Stimulated activated naive B cell treated with anti-CD40 and anti-IgM and Interleukin-4, amounts not matched to agents 10 μg/mL and 1 μg/mL and 100 μg/mL, for 72 hours (primary cell): ENCODE measurements at regions not wholly inside any gene's neighbourhood (a gene's known extent, or its start where the extent isn't known, plus 50 kb on each side); places are given as distances from the start of the nearest gene placed in this dataset.

Source experiments
- ATAC-seq, 2 donors: fragments of 150-1000 bp; cut with Tn5 transposase; replicated peaks; 2 replicates each; pipeline ENCODE4 v1.10.0; 2021; ENCODE audit warnings: moderate library complexity in 1 of 2
- DNase-seq: peaks from one replicate; pipeline ENCODE4 v3.0.0; 2021
- H3K27ac Mint-ChIP-seq: one replicate; pipeline ENCODE4 v1.8.0; 2022; ENCODE audit warnings: mild to moderate bottlenecking, mixed read lengths
- H3K27me3 Mint-ChIP-seq, 2 donors: one replicate each; pipeline ENCODE4 v1.8.0; 2022; ENCODE audit warnings: mixed read lengths in 2 of 2
- H3K36me3 Mint-ChIP-seq, 2 donors: one replicate each; pipeline ENCODE4 v1.8.0; 2022; ENCODE audit warnings: mixed read lengths in 2 of 2, mild to moderate bottlenecking in 1 of 2
- H3K4me1 Mint-ChIP-seq, 2 donors: one replicate each; pipeline ENCODE4 v1.8.0; 2022; ENCODE audit warnings: mixed read lengths in 2 of 2, mild to moderate bottlenecking in 1 of 2
- H3K4me3 Mint-ChIP-seq, 2 donors: one replicate each; pipeline ENCODE4 v1.8.0; 2022; ENCODE audit warnings: mild to moderate bottlenecking in 2 of 2, mixed read lengths in 2 of 2, moderate library complexity in 1 of 2
- H3K9me3 Mint-ChIP-seq, 2 donors: one replicate each; pipeline ENCODE4 v1.8.0; 2022; ENCODE audit warnings: mixed read lengths in 2 of 2, mild to moderate bottlenecking in 1 of 2

- peaks cover 24 to 29% of the 10 kb centered on the region in 2 donors for H3K4me1 Mint-ChIP-seq
- DNase-seq (no peak), ATAC-seq (no peak)
- H3K27ac Mint-ChIP-seq: no peak overlapping the region
- H3K27me3 Mint-ChIP-seq: peaks cover 3 to 6% of the 10 kb centered on the region in 2 donors
- peaks cover 6 to 10% of the 10 kb centered on the region in 2 donors for H3K9me3 Mint-ChIP-seq
- H3K4me3 Mint-ChIP-seq: no peak overlapping the region
- H3K36me3 Mint-ChIP-seq: peaks cover 2 to 3% of the 10 kb centered on the region in 2 donors
These were observed 82.2 kb upstream of the SLC22A16 start for GRCh38 chr6:110558575-110558974.

- no peak for DNase-seq
- H3K4me3 Mint-ChIP-seq: no peak overlapping the region
- H3K4me1 Mint-ChIP-seq: peaks cover 20 to 26% of the 10 kb centered on the region in 2 donors
- H3K27me3 Mint-ChIP-seq: peaks cover 3 to 6% of the 10 kb centered on the region in 2 donors
- peaks cover 0 to 5% of the 10 kb centered on the region in 2 donors for H3K36me3 Mint-ChIP-seq
- H3K9me3 Mint-ChIP-seq: peaks cover 1 to 8% of the 10 kb centered on the region in 2 donors
- ATAC-seq: no peak
- H3K27ac Mint-ChIP-seq: no peak overlapping the region
These were observed 80.8 kb upstream of the SLC22A16 start for GRCh38 chr6:110557199-110557598.

GRCh38 chr6:110556317-110557110, 80.1 kb upstream of the SLC22A16 start:
- H3K9me3 Mint-ChIP-seq: peaks cover 1 to 9% of the 10 kb centered on the region in 2 donors
- ATAC-seq (no peak), DNase-seq (no peak)
- H3K36me3 Mint-ChIP-seq: peaks cover 0 to 4% of the 10 kb centered on the region in 2 donors
- peaks cover 15 to 19% of the 10 kb centered on the region in 2 donors for H3K4me1 Mint-ChIP-seq
- no peak overlapping the region for H3K27ac Mint-ChIP-seq
- peaks cover 3 to 7% of the 10 kb centered on the region in 2 donors for H3K27me3 Mint-ChIP-seq
- no peak overlapping the region for H3K4me3 Mint-ChIP-seq

- H3K4me1 Mint-ChIP-seq: peaks cover 7% of the 10 kb centered on the region in 2 donors
- no peak overlapping the region for H3K27ac Mint-ChIP-seq
- peaks cover 0 to 4% of the 10 kb centered on the region in 2 donors for H3K36me3 Mint-ChIP-seq
- no peak overlapping the region for H3K4me3 Mint-ChIP-seq
- H3K9me3 Mint-ChIP-seq: peaks cover 8 to 14% of the 10 kb centered on the region in 2 donors
- ATAC-seq (no peak), DNase-seq (no peak)
- peaks cover 7 to 13% of the 10 kb centered on the region in 2 donors for H3K27me3 Mint-ChIP-seq
These were observed 78.6 kb upstream of the SLC22A16 start for GRCh38 chr6:110554966-110555460.

- H3K36me3 Mint-ChIP-seq: peaks cover 0 to 4% of the 10 kb centered on the region in 2 donors
- no peak overlapping the region for H3K4me3 Mint-ChIP-seq
- H3K27ac Mint-ChIP-seq: no peak overlapping the region
- H3K27me3 Mint-ChIP-seq: peaks cover 7 to 13% of the 10 kb centered on the region in 2 donors
- DNase-seq (no peak), ATAC-seq (peak in 1 of 2 donors; percentile 34)
- peaks cover 10 to 14% of the 10 kb centered on the region in 2 donors for H3K9me3 Mint-ChIP-seq
- H3K4me1 Mint-ChIP-seq: peaks cover 6 to 7% of the 10 kb centered on the region in 2 donors
These were observed 78.0 kb upstream of the SLC22A16 start for GRCh38 chr6:110554441-110554840.

- DNase-seq: no peak
- Mint-ChIP-seq H3K9me3 (peaks cover 11 to 12% of the 10 kb centered on the region in 2 donors), H3K4me1 (peaks cover 4 to 6% of the 10 kb centered on the region in 2 donors), H3K36me3 (peaks cover 0 to 4% of the 10 kb centered on the region in 2 donors), H3K4me3 (no peak overlapping the region), H3K27ac (no peak overlapping the region), H3K27me3 (peaks cover 7 to 13% of the 10 kb centered on the region in 2 donors)
- ATAC-seq: no peak
These were observed 76.7 kb upstream of the SLC22A16 start for GRCh38 chr6:110552901-110553641.

GRCh38 chr6:110552076-110552475, 75.7 kb upstream of the SLC22A16 start:
- H3K27ac Mint-ChIP-seq: no peak overlapping the region
- peaks cover 11 to 12% of the 10 kb centered on the region in 2 donors for H3K9me3 Mint-ChIP-seq
- peaks cover 0 to 4% of the 10 kb centered on the region in 2 donors for H3K36me3 Mint-ChIP-seq
- H3K27me3 Mint-ChIP-seq: peaks cover 7 to 13% of the 10 kb centered on the region in 2 donors
- peaks cover 2 to 6% of the 10 kb centered on the region in 2 donors for H3K4me1 Mint-ChIP-seq
- H3K4me3 Mint-ChIP-seq: no peak overlapping the region
- ATAC-seq (no peak), DNase-seq (no peak)

GRCh38 chr6:110551088-110551487, 74.7 kb upstream of the SLC22A16 start:
- H3K27me3 Mint-ChIP-seq: peaks cover 7 to 8% of the 10 kb centered on the region in 2 donors
- peaks cover 11 to 12% of the 10 kb centered on the region in 2 donors for H3K9me3 Mint-ChIP-seq
- peaks cover 0 to 8% of the 10 kb centered on the region in 2 donors for H3K36me3 Mint-ChIP-seq
- ATAC-seq (no peak), DNase-seq (no peak)
- H3K4me1 Mint-ChIP-seq: peaks cover 2 to 6% of the 10 kb centered on the region in 2 donors
- H3K4me3 Mint-ChIP-seq: no peak overlapping the region
- H3K27ac Mint-ChIP-seq: no peak overlapping the region

- Mint-ChIP-seq H3K9me3 (peaks cover 12% of the 10 kb centered on the region in 2 donors), H3K27ac (no peak overlapping the region), H3K27me3 (peaks cover 8% of the 10 kb centered on the region in 2 donors), H3K4me3 (no peak overlapping the region), H3K36me3 (peaks cover under 1 to 9% of the 10 kb centered on the region in 2 donors), H3K4me1 (peaks cover 3 to 7% of the 10 kb centered on the region in 2 donors)
- DNase-seq: no peak
- no peak for ATAC-seq
These were observed 73.9 kb upstream of the SLC22A16 start for GRCh38 chr6:110550353-110550752.

GRCh38 chr6:110549277-110549676, 72.9 kb upstream of the SLC22A16 start:
- ATAC-seq (no peak), DNase-seq (no peak)
- Mint-ChIP-seq H3K27me3 (peaks cover 7 to 12% of the 10 kb centered on the region in 2 donors), H3K36me3 (peaks cover 4 to 12% of the 10 kb centered on the region in 2 donors), H3K4me1 (peaks cover 7 to 11% of the 10 kb centered on the region in 2 donors), H3K9me3 (peaks cover 16% of the 10 kb centered on the region in 2 donors), H3K27ac (no peak overlapping the region), H3K4me3 (no peak overlapping the region)

- peaks cover 7 to 12% of the 10 kb centered on the region in 2 donors for H3K27me3 Mint-ChIP-seq
- H3K4me3 Mint-ChIP-seq: no peak overlapping the region
- no peak for DNase-seq
- peaks cover 4 to 12% of the 10 kb centered on the region in 2 donors for H3K36me3 Mint-ChIP-seq
- peaks cover 14 to 21% of the 10 kb centered on the region in 2 donors for H3K4me1 Mint-ChIP-seq
- peaks cover 16% of the 10 kb centered on the region in 2 donors for H3K9me3 Mint-ChIP-seq
- no peak overlapping the region for H3K27ac Mint-ChIP-seq
- ATAC-seq: no peak
These were observed 71.9 kb upstream of the SLC22A16 start for GRCh38 chr6:110548110-110548847.

GRCh38 chr6:110547266-110547964, 71.0 kb upstream of the SLC22A16 start:
- Mint-ChIP-seq H3K27ac (no peak overlapping the region), H3K36me3 (peaks cover 4 to 9% of the 10 kb centered on the region in 2 donors), H3K4me1 (peaks cover 18 to 23% of the 10 kb centered on the region in 2 donors), H3K4me3 (no peak overlapping the region), H3K9me3 (peaks cover 14 to 16% of the 10 kb centered on the region in 2 donors), H3K27me3 (peaks cover 7 to 12% of the 10 kb centered on the region in 2 donors)
- no peak for ATAC-seq
- no peak for DNase-seq
